GM19463 (cell line): ENCODE measurements at regions not wholly inside any gene's neighbourhood (a gene's known extent, or its start where the extent isn't known, plus 50 kb on each side); places are given as distances from the start of the nearest gene placed in this dataset.

Experiments used
- ATAC-seq: cut with Tn5 transposase; IDR thresholded peaks from one replicate; pipeline ENCODE4 v1.9.1; 2021; ENCODE audit warnings: mild to moderate bottlenecking, moderate library complexity; ENCODE audit not compliant: unreplicated experiment

GRCh38 chr3:68468695-68469375, 463.5 kb downstream of the TAFA4 start:
- no peak for ATAC-seq

- ATAC-seq: no peak
These were observed 464.9 kb downstream of the TAFA4 start for GRCh38 chr3:68467465-68467864.

- ATAC-seq: no peak
These were observed 473.8 kb downstream of the TAFA4 start for GRCh38 chr3:68458581-68458980.

- ATAC-seq: no peak
These were observed 483.6 kb downstream of the TAFA4 start for GRCh38 chr3:68448510-68449383.

GRCh38 chr3:68447885-68448284, 484.5 kb downstream of the TAFA4 start:
- no peak for ATAC-seq

- ATAC-seq: no peak
These were observed 491.3 kb downstream of the TAFA4 start for GRCh38 chr3:68441054-68441453.

- ATAC-seq: no peak
These were observed 495.5 kb downstream of the TAFA4 start for GRCh38 chr3:68436619-68437401.

- no peak for ATAC-seq
These were observed 503.9 kb downstream of the TAFA4 start for GRCh38 chr3:68428495-68428894.

- no peak for ATAC-seq
These were observed 507.4 kb downstream of the TAFA4 start for GRCh38 chr3:68424796-68425460.

GRCh38 chr3:68408626-68409025, 523.7 kb downstream of the TAFA4 start:
- no peak for ATAC-seq

- ATAC-seq: no peak
These were observed 528.6 kb downstream of the TAFA4 start for GRCh38 chr3:68403741-68404140.

GRCh38 chr3:68402235-68402918, 530.0 kb downstream of the TAFA4 start:
- no peak for ATAC-seq

- ATAC-seq: no peak
These were observed 553.7 kb downstream of the TAFA4 start for GRCh38 chr3:68378631-68379030.

GRCh38 chr3:68373727-68374126, 558.6 kb downstream of the TAFA4 start:
- ATAC-seq: no peak

- no peak for ATAC-seq
These were observed 568.6 kb downstream of the TAFA4 start for GRCh38 chr3:68363796-68364195.

- no peak for ATAC-seq
These were observed 571.9 kb downstream of the TAFA4 start for GRCh38 chr3:68360492-68360891.

- no peak for ATAC-seq
These were observed 586.6 kb downstream of the TAFA4 start for GRCh38 chr3:68345781-68346180.

GRCh38 chr3:68342426-68342825, 589.9 kb downstream of the TAFA4 start:
- ATAC-seq: no peak

GRCh38 chr3:68336042-68336441, 596.3 kb downstream of the TAFA4 start:
- no peak for ATAC-seq

- no peak for ATAC-seq
These were observed 597.9 kb downstream of the TAFA4 start for GRCh38 chr3:68334367-68334986.
